ENCODE measurements at regions not wholly inside any gene's neighbourhood (a gene's known extent, or its start where the extent isn't known, plus 50 kb on each side); places are given as distances from the start of the nearest gene placed in this dataset.

DNA sequence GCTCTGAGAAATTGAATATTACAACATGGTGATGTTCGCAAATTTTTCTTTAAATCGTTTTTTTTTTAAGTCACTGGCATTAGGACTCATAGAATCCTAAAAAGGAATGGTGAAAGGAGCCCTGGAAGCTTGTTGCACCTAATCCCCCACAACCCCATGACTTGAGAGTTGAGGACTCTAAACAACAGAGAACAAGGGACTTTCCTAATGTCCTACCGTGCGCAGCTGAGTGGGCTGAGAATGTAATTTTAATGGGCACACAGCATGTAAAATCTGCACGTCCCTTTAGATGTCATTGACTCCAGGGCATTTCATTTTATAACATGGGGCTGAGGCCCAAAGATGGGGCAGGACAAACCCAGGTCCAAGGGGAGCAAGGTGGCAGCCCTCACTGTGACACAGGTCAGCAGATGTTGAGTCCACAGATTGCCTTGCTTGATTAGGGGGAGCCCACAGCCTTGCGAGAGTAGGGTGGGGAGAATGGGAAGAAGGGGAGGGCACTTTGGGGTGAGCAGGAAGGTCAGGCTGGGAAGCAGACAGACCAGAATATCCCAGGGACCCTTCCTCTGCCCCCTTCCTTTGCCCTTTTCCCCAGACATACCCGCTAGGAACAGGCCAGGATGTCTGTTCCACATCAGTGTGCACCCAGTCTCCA, 208.4 kb upstream of the ZMIZ1 start:
- ATAC-seq (replicated peaks in 1 of 2) = no peak
- Mint-ChIP-seq H3K4me1 (ENCODE audit: low read depth) (no peaks in the 10 kb centered on the region), H3K9me3 (no peaks in the 10 kb centered on the region), H3K27ac (no peak overlapping the region), H3K36me3 (ENCODE audit: insufficient read depth in 2 of 2) (no peaks in the 10 kb centered on the region), H3K4me3 (no peak overlapping the region), H3K27me3 (ENCODE audit: low read depth) (no peaks in the 10 kb centered on the region)
- no peak for DNase-seq

DNA sequence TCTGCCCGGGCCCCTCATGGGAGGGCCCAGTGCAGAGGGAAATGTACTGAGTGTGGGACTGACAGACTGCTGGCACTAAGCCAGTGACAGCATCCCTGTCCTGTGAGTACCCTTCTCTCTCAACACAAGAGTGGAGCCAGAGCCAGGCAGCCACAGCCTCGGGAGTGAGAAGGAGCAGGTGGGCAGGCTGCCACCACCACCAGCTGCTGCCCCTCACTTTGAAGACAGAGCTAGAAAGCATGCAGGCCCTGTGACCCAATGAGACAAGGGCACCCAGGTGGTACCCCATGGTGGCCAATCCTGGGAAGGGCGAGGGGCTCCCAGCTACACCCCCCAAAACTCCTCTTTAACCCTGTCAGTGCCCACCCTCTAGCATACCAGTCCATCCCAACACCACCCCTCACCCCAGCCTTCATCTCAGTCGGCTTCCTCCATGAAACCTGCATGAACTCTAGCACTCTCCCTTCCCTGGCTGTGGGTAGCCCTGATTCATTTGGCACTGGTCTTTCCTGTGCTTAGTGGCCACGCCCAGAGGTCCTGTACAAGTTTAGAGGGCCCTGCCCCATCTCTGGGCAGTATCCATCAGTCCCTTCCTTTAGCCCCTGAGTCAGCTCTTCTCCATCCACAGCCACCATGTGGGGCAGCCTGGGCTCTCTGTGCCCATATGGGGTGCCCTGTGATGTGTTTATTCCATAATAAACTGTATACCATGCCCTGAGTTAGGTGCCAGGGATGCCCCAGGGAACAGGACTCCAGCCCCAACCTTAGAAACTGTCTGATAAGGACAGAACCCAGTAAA, 207.0 kb upstream of the ZMIZ1 start:
- Mint-ChIP-seq H3K36me3 (ENCODE audit: insufficient read depth in 2 of 2) (no peaks in the 10 kb centered on the region), H3K4me1 (ENCODE audit: low read depth) (no peaks in the 10 kb centered on the region), H3K4me3 (no peak overlapping the region), H3K27ac (no peak overlapping the region), H3K27me3 (ENCODE audit: low read depth) (no peaks in the 10 kb centered on the region), H3K9me3 (no peaks in the 10 kb centered on the region)
- no peak for ATAC-seq (replicated peaks in 1 of 2)
- DNase-seq = no peak

DNA sequence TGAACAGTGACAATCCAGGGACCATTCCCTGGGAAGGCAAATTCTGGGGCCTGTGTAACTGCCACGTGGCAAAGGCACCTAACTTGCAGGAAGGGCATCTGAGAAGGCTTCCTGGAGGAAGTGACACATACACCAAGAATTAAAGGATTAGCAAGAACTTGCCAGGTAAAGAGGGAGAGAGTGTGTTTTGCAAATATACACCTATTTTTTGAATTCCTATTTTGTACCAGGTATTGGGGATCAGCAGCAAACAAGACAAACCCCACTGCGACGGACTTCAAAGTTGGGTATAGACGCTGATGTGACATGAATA, 206.5 kb upstream of the ZMIZ1 start:
- H3K4me3 Mint-ChIP-seq = no peak overlapping the region
- ATAC-seq (replicated peaks in 1 of 2) = no peak
- H3K27ac Mint-ChIP-seq = no peak overlapping the region
- H3K36me3 Mint-ChIP-seq (ENCODE audit: insufficient read depth in 2 of 2) = no peaks in the 10 kb centered on the region
- H3K4me1 Mint-ChIP-seq (ENCODE audit: low read depth) = no peaks in the 10 kb centered on the region
- no peak for DNase-seq
- no peaks in the 10 kb centered on the region for H3K27me3 Mint-ChIP-seq (ENCODE audit: low read depth)
- H3K9me3 Mint-ChIP-seq = no peaks in the 10 kb centered on the region

DNA sequence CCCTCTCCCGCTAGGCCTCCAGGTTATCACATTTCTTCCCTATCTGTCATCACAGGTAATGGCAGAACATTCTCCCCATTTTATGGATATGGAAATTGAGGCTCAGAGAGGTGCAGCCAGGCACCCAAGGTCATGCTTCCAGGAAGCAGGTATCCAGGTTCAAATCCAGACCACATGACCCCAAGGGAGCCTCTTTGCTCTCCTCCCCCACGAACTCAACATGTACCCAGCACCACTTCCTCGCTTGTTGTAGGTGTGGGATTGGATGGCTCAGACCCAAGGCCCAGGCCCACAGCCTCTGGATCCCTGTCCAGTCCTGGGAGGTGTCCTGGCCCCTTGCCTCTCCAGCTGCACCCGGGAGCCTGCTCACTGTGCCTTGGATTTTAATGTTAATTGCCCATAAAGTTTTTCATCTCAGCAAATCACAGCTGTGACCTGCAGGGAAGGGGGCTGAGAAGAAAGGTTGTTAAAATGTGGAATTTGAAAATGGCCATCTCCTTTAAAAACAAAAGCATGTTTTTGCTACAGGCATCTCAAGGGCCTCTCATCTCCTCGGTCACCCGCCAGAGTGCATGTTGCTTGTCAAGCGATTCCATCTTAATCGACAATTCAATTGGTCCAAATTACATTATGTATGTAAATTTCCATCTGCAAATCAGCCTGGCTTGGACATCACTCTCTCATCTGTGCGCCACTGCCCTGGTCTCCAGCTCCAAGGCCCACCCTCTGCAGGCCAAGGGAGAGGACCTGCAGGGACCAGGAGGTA, 205.4 kb upstream of the ZMIZ1 start:
- ATAC-seq (replicated peaks in 1 of 2) = no peak
- H3K4me3 Mint-ChIP-seq = no peak overlapping the region
- no peaks in the 10 kb centered on the region for H3K27me3 Mint-ChIP-seq (ENCODE audit: low read depth)
- no peak overlapping the region for H3K27ac Mint-ChIP-seq
- no peak for DNase-seq
- no peaks in the 10 kb centered on the region for H3K4me1 Mint-ChIP-seq (ENCODE audit: low read depth)
- H3K9me3 Mint-ChIP-seq = no peaks in the 10 kb centered on the region
- no peaks in the 10 kb centered on the region for H3K36me3 Mint-ChIP-seq (ENCODE audit: insufficient read depth in 2 of 2)

DNA sequence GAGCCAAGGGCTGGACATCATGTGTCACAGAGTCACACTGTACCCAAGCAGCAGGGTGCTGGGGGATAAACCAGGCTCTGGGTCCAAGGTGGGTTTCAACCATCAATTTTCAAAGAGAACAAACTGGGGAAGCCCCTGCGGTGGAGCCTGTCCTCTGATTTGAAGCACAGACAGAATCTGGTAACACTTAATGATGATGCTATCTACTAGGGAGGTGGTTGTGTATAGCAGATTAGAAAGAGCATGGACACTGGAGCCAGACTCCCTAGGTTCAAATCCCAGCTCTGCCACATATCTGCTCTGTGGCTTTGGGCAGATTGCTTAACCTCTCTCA, 204.9 kb upstream of the ZMIZ1 start:
- no peaks in the 10 kb centered on the region for H3K4me1 Mint-ChIP-seq (ENCODE audit: low read depth)
- DNase-seq = no peak
- H3K27me3 Mint-ChIP-seq (ENCODE audit: low read depth) = no peaks in the 10 kb centered on the region
- no peak overlapping the region for H3K27ac Mint-ChIP-seq
- no peaks in the 10 kb centered on the region for H3K9me3 Mint-ChIP-seq
- no peaks in the 10 kb centered on the region for H3K36me3 Mint-ChIP-seq (ENCODE audit: insufficient read depth in 2 of 2)
- no peak for ATAC-seq (replicated peaks in 1 of 2)
- H3K4me3 Mint-ChIP-seq = no peak overlapping the region

DNA sequence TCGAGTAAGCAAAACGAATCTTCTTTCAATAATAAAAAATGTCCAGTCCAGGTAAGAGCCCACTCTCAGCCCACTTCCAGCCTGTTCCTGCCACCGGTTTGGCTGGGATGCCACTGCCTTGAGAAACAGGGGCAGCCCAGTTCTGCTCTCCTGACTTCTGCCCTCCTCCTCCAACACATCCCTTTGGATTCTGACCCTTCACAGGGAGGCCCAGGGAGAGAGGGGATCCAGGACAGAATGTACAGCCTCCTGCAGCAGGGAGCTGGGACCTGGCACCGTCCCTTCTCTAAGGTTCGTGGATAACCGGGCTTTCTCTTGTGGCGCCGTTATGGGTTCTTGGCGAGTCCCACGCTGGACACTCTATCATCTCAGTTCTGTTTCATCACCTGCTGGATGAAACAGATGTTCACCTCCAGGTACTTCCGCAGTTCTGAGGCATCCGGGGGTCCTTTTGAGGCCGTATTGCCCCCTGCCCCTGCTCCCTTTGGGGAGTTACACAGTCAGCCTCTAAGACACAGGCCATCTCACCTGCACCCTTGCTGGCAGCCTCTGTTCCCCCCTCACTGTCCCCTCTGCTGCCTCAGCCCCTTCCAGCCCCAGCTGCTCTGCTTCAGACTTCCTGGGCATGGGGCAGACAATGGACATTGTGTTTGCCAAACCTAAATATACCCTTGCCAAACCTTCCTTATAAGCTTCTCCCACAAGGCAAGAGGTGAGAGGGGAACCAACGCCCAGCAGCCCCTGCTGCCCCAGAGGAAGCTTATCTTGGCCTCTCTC, 203.8 kb upstream of the ZMIZ1 start:
- no peaks in the 10 kb centered on the region for H3K4me1 Mint-ChIP-seq (ENCODE audit: low read depth)
- H3K36me3 Mint-ChIP-seq (ENCODE audit: insufficient read depth in 2 of 2) = no peaks in the 10 kb centered on the region
- ATAC-seq (replicated peaks in 1 of 2) (no peak), DNase-seq (no peak)
- H3K27ac Mint-ChIP-seq = no peak overlapping the region
- no peaks in the 10 kb centered on the region for H3K9me3 Mint-ChIP-seq
- no peak overlapping the region for H3K4me3 Mint-ChIP-seq
- no peaks in the 10 kb centered on the region for H3K27me3 Mint-ChIP-seq (ENCODE audit: low read depth)

DNA sequence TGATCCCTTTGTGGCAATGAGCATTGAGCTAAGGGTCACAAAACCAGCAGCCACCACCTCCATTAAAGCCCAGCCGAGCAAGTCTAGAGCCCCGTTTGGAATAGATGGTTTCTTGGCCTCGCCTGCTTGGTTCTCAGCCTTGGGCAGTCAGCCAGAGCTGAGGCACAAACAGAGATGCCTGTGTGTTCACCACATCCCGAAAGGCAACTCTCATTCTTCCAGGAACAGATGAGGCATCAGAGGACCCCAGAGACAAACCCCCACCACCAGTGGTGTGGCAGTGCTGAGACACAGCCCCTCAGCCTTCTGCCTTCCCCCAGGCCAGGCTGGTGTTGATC, 203.3 kb upstream of the ZMIZ1 start:
- Mint-ChIP-seq H3K27ac (no peak overlapping the region), H3K36me3 (ENCODE audit: insufficient read depth in 2 of 2) (no peaks in the 10 kb centered on the region), H3K4me3 (no peak overlapping the region), H3K27me3 (ENCODE audit: low read depth) (no peaks in the 10 kb centered on the region), H3K9me3 (no peaks in the 10 kb centered on the region), H3K4me1 (ENCODE audit: low read depth) (no peaks in the 10 kb centered on the region)
- DNase-seq (no peak), ATAC-seq (replicated peaks in 1 of 2) (no peak)

DNA sequence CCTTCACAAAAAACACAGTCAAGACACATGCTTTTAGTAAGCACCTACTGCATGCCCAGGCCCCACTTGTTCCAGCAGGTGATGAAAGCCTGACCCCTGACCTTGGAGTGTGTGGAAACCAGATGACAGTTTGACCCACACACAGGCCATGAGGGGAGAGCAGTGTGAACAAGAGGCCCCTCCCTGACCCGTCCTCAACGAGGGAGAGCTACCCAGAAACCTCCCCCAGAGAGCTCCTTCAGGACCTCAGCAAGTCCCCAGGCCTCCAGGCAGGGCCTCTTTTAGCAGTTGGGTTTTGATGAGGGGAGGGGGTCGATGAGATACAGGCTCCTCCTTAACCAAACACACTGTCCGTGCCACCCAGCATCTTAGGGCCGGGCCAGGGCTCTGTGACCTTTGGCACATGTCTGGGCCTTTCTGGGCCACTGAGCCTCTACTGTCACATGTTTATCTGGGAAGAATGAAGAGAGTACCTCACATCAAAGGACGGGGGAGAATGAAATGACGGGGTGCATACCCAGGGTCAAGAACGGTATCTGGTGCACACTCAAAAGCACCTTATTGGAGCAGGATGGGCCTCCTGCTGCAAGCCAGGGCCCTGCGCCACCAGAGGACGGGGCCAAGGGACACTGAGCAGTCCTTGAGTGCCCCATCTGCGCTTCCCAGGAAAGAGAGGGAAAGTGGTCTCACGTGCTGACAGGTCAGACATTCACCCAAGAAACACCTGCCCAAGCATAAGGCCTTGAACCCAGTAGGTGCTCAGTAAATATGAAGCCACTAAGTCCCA, 202.6 kb upstream of the ZMIZ1 start:
- DNase-seq = no peak
- no peaks in the 10 kb centered on the region for H3K4me1 Mint-ChIP-seq (ENCODE audit: low read depth)
- no peak overlapping the region for H3K27ac Mint-ChIP-seq
- no peaks in the 10 kb centered on the region for H3K36me3 Mint-ChIP-seq (ENCODE audit: insufficient read depth in 2 of 2)
- H3K27me3 Mint-ChIP-seq (ENCODE audit: low read depth) = no peaks in the 10 kb centered on the region
- H3K9me3 Mint-ChIP-seq = no peaks in the 10 kb centered on the region
- H3K4me3 Mint-ChIP-seq = no peak overlapping the region
- no peak for ATAC-seq (replicated peaks in 1 of 2)

DNA sequence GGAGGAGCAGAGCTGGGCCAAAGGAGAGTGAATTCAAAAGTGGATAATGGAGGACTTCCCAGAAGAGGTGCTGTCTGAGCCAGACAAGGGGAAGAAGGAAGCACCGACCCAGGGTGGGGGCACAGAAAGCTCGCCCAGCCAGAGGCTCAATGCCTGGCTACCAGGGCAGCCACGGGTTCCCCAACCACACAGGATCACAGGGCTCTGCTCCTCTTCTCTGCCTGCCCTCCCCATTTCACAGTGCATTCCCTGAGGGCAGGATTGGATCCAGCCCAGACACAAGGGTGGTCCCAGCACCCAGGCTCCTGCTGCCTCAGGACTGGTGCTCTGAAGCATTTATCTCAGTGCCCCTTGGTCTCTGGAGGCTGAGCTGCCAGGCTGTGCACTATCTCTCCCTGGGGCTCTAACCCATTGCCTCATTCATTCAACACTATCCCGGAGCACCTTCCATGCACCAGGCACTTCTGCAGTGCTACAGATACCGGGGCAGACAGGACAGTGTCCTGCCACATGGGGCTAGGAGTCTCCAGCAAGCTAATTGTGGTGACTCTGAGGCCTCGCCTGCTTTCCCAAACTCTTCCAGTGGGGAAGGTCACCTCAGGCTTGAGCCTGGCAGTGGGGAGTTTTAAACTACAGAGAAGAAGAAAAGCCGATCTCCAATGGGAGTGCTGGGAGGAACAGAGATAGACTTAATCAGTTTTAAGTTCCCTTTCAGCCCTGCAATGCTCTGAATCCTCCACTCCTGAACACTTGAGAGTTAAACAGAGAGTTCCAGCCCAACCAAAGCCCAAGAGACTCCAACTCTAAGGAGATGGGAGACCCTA, 201.8 kb upstream of the ZMIZ1 start:
- H3K27me3 Mint-ChIP-seq (ENCODE audit: low read depth) = no peaks in the 10 kb centered on the region
- H3K36me3 Mint-ChIP-seq (ENCODE audit: insufficient read depth in 2 of 2) = no peaks in the 10 kb centered on the region
- no peaks in the 10 kb centered on the region for H3K9me3 Mint-ChIP-seq
- no peaks in the 10 kb centered on the region for H3K4me1 Mint-ChIP-seq (ENCODE audit: low read depth)
- no peak overlapping the region for H3K4me3 Mint-ChIP-seq
- no peak overlapping the region for H3K27ac Mint-ChIP-seq
- DNase-seq = no peak
- ATAC-seq (replicated peaks in 1 of 2) = no peak

DNA sequence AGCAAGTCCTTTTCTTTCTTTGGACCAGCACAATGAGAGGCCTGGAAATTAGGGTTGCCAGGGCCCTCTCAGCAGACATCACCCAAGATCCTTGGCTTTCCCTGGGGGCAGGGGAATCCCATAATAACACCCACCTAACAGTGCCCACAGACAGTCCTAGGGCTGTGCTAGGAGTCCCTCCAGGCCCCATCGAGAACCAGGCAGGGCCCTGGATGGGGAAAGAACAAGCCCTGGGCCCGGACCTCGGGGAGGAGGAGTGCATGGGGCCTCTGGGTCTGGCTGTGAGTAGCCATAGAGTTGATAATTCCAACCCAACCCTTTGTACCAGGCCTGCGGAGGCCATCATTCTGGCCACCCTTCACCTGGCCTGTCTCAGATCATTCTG, 201.2 kb upstream of the ZMIZ1 start:
- no peaks in the 10 kb centered on the region for H3K4me1 Mint-ChIP-seq (ENCODE audit: low read depth)
- H3K9me3 Mint-ChIP-seq = no peaks in the 10 kb centered on the region
- no peak for ATAC-seq (replicated peaks in 1 of 2)
- no peaks in the 10 kb centered on the region for H3K27me3 Mint-ChIP-seq (ENCODE audit: low read depth)
- no peaks in the 10 kb centered on the region for H3K36me3 Mint-ChIP-seq (ENCODE audit: insufficient read depth in 2 of 2)
- H3K27ac Mint-ChIP-seq = no peak overlapping the region
- no peak overlapping the region for H3K4me3 Mint-ChIP-seq
- DNase-seq = no peak

DNA sequence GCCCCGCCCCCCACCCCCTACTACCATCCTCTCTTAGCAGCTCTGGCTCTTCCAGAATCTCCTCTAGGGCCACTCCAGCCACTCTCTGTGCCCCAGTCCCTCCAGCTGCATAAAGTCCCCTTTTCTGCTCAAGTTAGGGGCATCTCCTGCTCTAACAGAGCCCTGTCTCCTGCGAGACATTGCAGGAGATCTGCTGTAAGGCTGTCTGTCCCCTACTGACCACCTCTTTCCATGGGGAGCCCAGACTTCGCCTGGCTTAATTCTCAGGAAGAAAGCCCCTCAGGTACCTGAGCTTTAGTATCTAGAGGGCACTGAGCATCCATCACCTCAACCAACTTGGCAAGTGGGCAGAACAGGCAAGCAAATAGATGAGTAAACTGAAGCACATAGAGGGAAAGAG, 200.7 kb upstream of the ZMIZ1 start:
- DNase-seq (no peak), ATAC-seq (replicated peaks in 1 of 2) (no peak)
- Mint-ChIP-seq H3K27me3 (ENCODE audit: low read depth) (no peaks in the 10 kb centered on the region), H3K9me3 (no peaks in the 10 kb centered on the region), H3K36me3 (ENCODE audit: insufficient read depth in 2 of 2) (no peaks in the 10 kb centered on the region), H3K4me1 (ENCODE audit: low read depth) (no peaks in the 10 kb centered on the region), H3K27ac (no peak overlapping the region), H3K4me3 (no peak overlapping the region)

DNA sequence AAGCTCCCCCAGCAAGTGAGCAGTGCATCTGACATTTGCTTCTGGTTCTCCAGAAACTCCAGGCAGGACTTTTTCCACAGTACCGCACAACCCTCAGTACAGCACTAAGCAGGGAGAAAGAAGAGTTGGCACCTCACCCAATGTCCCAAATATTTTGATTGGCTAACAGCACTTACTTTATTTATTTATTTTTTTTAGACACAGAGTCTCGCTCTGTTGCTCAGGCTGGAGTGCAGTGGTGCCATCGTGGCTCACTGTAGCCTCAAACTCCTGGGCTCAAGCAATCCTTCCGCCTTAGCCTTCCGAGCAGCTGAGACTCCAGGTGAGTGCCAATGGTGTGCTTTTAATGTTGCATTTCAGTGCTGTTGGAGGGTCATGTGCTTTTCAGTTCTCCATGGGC, 200.3 kb upstream of the ZMIZ1 start:
- Mint-ChIP-seq H3K27me3 (ENCODE audit: low read depth) (no peaks in the 10 kb centered on the region), H3K9me3 (no peaks in the 10 kb centered on the region), H3K36me3 (ENCODE audit: insufficient read depth in 2 of 2) (no peaks in the 10 kb centered on the region), H3K4me1 (ENCODE audit: low read depth) (no peaks in the 10 kb centered on the region), H3K4me3 (no peak overlapping the region), H3K27ac (no peak overlapping the region)
- ATAC-seq (replicated peaks in 1 of 2) (no peak), DNase-seq (no peak)

Data from activated T-cell treated with anti-CD3 and anti-CD28 coated beads, Interleukin-2, amount 50 U/mL, for 72 hours (primary cell).